ENCODE measurements at regions not wholly inside any gene's neighbourhood (a gene's known extent, or its start where the extent isn't known, plus 50 kb on each side); places are given as distances from the start of the nearest gene placed in this dataset.

DNA sequence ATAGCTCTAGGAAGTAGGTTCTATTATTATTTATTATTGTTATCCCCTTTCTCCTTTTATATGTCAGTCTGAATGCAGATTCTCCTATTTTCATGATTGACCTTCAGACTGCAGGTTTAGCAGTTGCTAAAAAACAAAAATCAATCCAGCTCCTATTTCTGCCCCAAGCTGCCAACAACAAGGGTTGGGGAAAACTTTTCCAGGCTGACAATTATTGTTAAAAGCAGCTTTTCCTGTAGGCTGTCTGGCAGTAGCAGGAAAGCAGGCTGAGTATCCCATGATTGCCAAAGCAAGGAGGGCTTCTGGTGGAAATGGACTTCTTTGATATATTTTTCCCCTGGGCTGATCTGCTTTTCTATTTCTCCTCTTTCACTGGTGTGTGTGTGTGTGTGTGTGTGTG is 78.0 kb upstream of the CTLA4 start:
- POLR2A ChIA-PET, result interaction anchor here (0.6 to 1.3 kb wide), 2 partner anchors 17 to 37 kb away, joined by 3 to 4 read pairs; no protein-coding TSS in a partner anchor
- no TSS peak for BruUV-seq (replicated peaks)
- CTCF ChIA-PET, result interaction anchor here (0.6 to 1.0 kb wide), 3 partner anchors 125 to 689 kb away, joined by 3 to 5 read pairs (median 3); no protein-coding TSS in a partner anchor

DNA sequence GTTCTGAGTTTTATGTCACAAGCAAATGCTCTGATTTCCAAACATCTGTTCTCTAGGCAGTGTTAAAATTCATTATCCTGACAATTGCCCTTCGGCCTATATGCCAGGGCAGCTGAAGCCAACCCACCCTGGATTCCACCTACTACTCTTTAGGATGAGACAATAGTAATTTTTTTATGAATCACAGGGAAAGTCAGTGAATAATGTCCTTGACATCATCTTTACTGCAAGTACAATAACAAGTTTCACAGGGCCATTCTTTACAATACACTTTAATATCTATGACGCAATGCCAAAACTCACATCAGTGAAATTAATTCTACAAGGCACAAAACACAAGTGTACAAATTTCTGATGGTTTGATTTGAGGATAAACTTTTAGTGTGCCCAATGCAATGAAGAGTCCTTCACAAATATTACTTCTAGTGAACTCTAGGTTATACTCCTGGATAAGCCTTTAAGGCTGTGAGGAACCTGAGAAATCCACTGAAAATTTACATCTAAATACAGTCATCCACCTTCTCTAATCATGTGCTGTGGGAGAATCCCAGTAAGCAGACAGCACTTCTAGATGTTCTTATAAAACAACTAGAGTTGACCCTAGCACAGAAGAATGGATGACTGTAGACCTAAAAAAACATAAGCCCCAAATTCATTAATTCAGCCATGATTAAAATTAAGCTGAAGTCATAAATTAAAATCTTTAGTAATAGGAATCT is 77.3 kb upstream of the CTLA4 start:
- Mint-ChIP-seq H3K36me3 (ENCODE audit: insufficient read depth, unreplicated experiment) (no peaks in the 10 kb centered on the region), H3K27ac (ENCODE audit: low read depth, unreplicated experiment) (peak overlapping the region; percentile 26), H3K4me3 (ENCODE audit: unreplicated experiment) (no peak overlapping the region), H3K4me1 (ENCODE audit: insufficient read depth, unreplicated experiment) (peaks cover 7% of the 10 kb centered on the region), H3K9me3 (ENCODE audit: unreplicated experiment) (no peaks in the 10 kb centered on the region), H3K27me3 (ENCODE audit: insufficient read depth, unreplicated experiment) (no peaks in the 10 kb centered on the region)
- CTCF ChIA-PET, result interaction anchor here (0.6 to 1.0 kb wide), 3 partner anchors 126 to 690 kb away, joined by 3 to 5 read pairs (median 3); no protein-coding TSS in a partner anchor
- BruUV-seq (replicated peaks), result no TSS peak
- TF ChIP-seq, protein P1, sequence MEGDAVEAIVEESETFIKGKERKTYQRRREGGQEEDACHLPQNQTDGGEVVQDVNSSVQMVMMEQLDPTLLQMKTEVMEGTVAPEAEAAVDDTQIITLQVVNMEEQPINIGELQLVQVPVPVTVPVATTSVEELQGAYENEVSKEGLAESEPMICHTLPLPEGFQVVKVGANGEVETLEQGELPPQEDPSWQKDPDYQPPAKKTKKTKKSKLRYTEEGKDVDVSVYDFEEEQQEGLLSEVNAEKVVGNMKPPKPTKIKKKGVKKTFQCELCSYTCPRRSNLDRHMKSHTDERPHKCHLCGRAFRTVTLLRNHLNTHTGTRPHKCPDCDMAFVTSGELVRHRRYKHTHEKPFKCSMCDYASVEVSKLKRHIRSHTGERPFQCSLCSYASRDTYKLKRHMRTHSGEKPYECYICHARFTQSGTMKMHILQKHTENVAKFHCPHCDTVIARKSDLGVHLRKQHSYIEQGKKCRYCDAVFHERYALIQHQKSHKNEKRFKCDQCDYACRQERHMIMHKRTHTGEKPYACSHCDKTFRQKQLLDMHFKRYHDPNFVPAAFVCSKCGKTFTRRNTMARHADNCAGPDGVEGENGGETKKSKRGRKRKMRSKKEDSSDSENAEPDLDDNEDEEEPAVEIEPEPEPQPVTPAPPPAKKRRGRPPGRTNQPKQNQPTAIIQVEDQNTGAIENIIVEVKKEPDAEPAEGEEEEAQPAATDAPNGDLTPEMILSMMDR (IDR thresholded peaks at IDR 0.05; ENCODE audit: unreplicated experiment), result no peak
- POLR2A ChIA-PET, result interaction anchor here (0.6 to 1.3 kb wide), 3 partner anchors 16 to 38 kb away, joined by 3 to 4 read pairs (median 4); no protein-coding TSS in a partner anchor
- peak; percentile 55 for DNase-seq (ENCODE audit: unreplicated experiment)
- intact Hi-C loops (cut with micrococcal nuclease), result no loop called here

More for the DNA sequence above, 78.0 kb upstream of the CTLA4 start:
- no peaks in the 10 kb centered on the region for H3K9me3 Mint-ChIP-seq (ENCODE audit: unreplicated experiment)
- H3K4me3 Mint-ChIP-seq (ENCODE audit: unreplicated experiment), result no peak overlapping the region
- no peak for DNase-seq (ENCODE audit: unreplicated experiment)
- no peaks in the 10 kb centered on the region for H3K36me3 Mint-ChIP-seq (ENCODE audit: insufficient read depth, unreplicated experiment)
- no peaks in the 10 kb centered on the region for H3K27me3 Mint-ChIP-seq (ENCODE audit: insufficient read depth, unreplicated experiment)
- peak overlapping the region; percentile 26 for H3K27ac Mint-ChIP-seq (ENCODE audit: low read depth, unreplicated experiment)
- H3K4me1 Mint-ChIP-seq (ENCODE audit: insufficient read depth, unreplicated experiment), result peaks cover 7% of the 10 kb centered on the region
- TF ChIP-seq, protein P1 (IDR thresholded peaks at IDR 0.05; ENCODE audit: unreplicated experiment), result no peak
- intact Hi-C loops (cut with micrococcal nuclease), result no loop called here

DNA sequence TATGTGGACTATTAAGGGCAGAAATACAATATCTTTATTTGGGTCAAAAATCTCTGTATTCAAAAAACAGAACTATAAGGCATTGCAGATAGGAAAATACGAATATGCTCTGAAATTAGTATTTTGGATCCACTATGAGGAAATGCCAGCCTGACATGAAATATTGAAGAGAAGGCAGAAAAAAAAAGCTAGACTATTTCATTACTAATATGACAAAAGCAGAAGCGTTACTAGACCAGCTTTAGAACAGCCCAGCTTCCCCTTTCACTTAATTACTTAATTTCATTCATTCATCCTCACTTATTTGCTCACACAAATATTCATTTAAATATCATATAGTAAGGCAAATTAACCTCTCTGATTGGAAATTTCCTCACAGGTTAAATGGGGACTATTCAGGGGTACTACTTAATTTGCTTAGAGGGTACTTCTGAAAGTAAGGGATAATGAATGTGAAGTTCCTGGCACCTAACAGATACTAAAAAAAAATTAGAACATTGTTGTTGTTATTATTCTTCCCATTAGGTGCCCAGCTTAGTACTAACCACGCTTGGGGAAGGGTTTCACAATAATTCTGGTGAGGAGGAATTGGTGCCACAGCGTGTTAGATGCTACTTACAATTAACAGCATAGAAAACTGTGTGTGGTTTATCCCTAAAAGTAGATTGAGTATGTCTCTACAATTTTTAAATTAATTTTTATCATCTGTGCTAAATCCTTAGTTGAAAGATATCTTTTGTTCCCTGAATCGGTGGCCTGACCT is 71.1 kb upstream of the CTLA4 start:
- no peaks in the 10 kb centered on the region for H3K9me3 Mint-ChIP-seq (ENCODE audit: unreplicated experiment)
- no peaks in the 10 kb centered on the region for H3K36me3 Mint-ChIP-seq (ENCODE audit: insufficient read depth, unreplicated experiment)
- no peak overlapping the region for H3K4me3 Mint-ChIP-seq (ENCODE audit: unreplicated experiment)
- CTCF ChIA-PET, result interaction anchor here (0.6 to 1.7 kb wide), 2 partner anchors 19 to 427 kb away, joined by 4 to 5 read pairs; no protein-coding TSS in a partner anchor
- no peak for DNase-seq (ENCODE audit: unreplicated experiment)
- BruUV-seq (replicated peaks), result no TSS peak
- intact Hi-C loops (cut with micrococcal nuclease), result no loop called here
- H3K4me1 Mint-ChIP-seq (ENCODE audit: insufficient read depth, unreplicated experiment), result no peaks in the 10 kb centered on the region
- no peak overlapping the region for H3K27ac Mint-ChIP-seq (ENCODE audit: low read depth, unreplicated experiment)
- POLR2A ChIA-PET, result no interaction called here
- no peaks in the 10 kb centered on the region for H3K27me3 Mint-ChIP-seq (ENCODE audit: insufficient read depth, unreplicated experiment)
- TF ChIP-seq, protein P1 (IDR thresholded peaks at IDR 0.05; ENCODE audit: unreplicated experiment), result no peak

DNA sequence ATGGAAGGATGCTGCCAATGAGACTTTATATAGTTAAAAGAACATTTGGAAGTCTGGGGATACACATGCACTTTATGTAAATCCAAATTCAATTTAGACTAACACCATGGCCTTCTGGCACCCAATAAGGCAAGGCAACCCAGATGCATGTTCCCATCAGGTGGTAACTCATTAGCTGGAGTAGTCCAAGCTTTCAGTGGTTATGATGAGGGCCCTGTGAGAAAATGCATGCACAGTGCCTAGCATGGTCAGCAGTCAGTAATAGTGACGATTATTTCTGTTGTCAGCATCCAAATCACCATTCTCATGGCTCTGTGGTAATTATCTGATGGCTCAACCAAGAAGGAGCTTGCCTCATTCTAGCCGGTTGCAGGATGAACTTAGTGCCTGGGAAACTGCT is 70.3 kb upstream of the CTLA4 start:
- no peak overlapping the region for H3K27ac Mint-ChIP-seq (ENCODE audit: low read depth, unreplicated experiment)
- TF ChIP-seq, protein P1 (IDR thresholded peaks at IDR 0.05; ENCODE audit: unreplicated experiment), result no peak
- no peaks in the 10 kb centered on the region for H3K27me3 Mint-ChIP-seq (ENCODE audit: insufficient read depth, unreplicated experiment)
- no peak for DNase-seq (ENCODE audit: unreplicated experiment)
- intact Hi-C loops (cut with micrococcal nuclease), result no loop called here
- H3K4me1 Mint-ChIP-seq (ENCODE audit: insufficient read depth, unreplicated experiment), result no peaks in the 10 kb centered on the region
- H3K36me3 Mint-ChIP-seq (ENCODE audit: insufficient read depth, unreplicated experiment), result no peaks in the 10 kb centered on the region
- POLR2A ChIA-PET, result no interaction called here
- no peak overlapping the region for H3K4me3 Mint-ChIP-seq (ENCODE audit: unreplicated experiment)
- BruUV-seq (replicated peaks), result no TSS peak
- H3K9me3 Mint-ChIP-seq (ENCODE audit: unreplicated experiment), result no peaks in the 10 kb centered on the region
- CTCF ChIA-PET, result interaction anchor here (0.6 to 1.7 kb wide), 3 partner anchors 18 to 427 kb away, joined by 3 to 5 read pairs (median 4); no protein-coding TSS in a partner anchor

Data from MCF 10A (cell line).